Glutamatergic neuron (in vitro differentiated cells): ENCODE measurements at regions not wholly inside any gene's neighbourhood (a gene's known extent, or its start where the extent isn't known, plus 50 kb on each side); places are given as distances from the start of the nearest gene placed in this dataset.

Source experiments
- DNase-seq: peaks from one replicate; pipeline ENCODE4 v3.0.0; 2022
- H3K27ac Mint-ChIP-seq: one replicate; pipeline ENCODE4 v1.8.0; 2020; ENCODE audit warnings: mild to moderate bottlenecking, mixed read lengths, inconsistent platforms; ENCODE audit not compliant: unreplicated experiment
- H3K27me3 Mint-ChIP-seq: one replicate; pipeline ENCODE4 v1.8.0; 2020; ENCODE audit warnings: mild to moderate bottlenecking, moderate library complexity, mixed read lengths, inconsistent platforms; ENCODE audit not compliant: unreplicated experiment
- H3K36me3 Mint-ChIP-seq: one replicate; pipeline ENCODE4 v1.8.0; 2020; ENCODE audit warnings: mild to moderate bottlenecking, mixed read lengths, inconsistent platforms; ENCODE audit not compliant: unreplicated experiment
- H3K4me1 Mint-ChIP-seq: one replicate; pipeline ENCODE4 v1.8.0; 2020; ENCODE audit warnings: mild to moderate bottlenecking, low read depth, mixed read lengths, inconsistent platforms; ENCODE audit not compliant: unreplicated experiment
- H3K4me3 Mint-ChIP-seq: one replicate; pipeline ENCODE4 v1.8.0; 2020; ENCODE audit warnings: mild to moderate bottlenecking, mixed read lengths, inconsistent platforms; ENCODE audit not compliant: unreplicated experiment
- H3K9me3 Mint-ChIP-seq: one replicate; pipeline ENCODE4 v1.8.0; 2020; ENCODE audit warnings: mild to moderate bottlenecking, moderate library complexity, mixed read lengths, inconsistent platforms; ENCODE audit not compliant: unreplicated experiment
- CTCF ChIP-seq: fragments of 200-600 bp; sonication (generic); IDR thresholded peaks from one replicate; pipeline ENCODE4 v1.5.0; 2021; ENCODE audit not compliant: partially characterized antibody, unreplicated experiment

GRCh38 chr5:40037713-40038112, 612.9 kb upstream of the DAB2 start:
- no peak for DNase-seq
- H3K36me3 Mint-ChIP-seq = no peaks in the 10 kb centered on the region
- no peak for TF ChIP-seq CTCF

GRCh38 chr5:40034441-40034840, 609.7 kb upstream of the DAB2 start:
- H3K27me3 Mint-ChIP-seq = peaks cover 2% of the 10 kb centered on the region
- no peak overlapping the region for H3K27ac Mint-ChIP-seq
- no peak for TF ChIP-seq CTCF
- H3K36me3 Mint-ChIP-seq = no peaks in the 10 kb centered on the region
- no peaks in the 10 kb centered on the region for H3K4me1 Mint-ChIP-seq
- H3K4me3 Mint-ChIP-seq = no peak overlapping the region
- no peak for DNase-seq
- H3K9me3 Mint-ChIP-seq = no peaks in the 10 kb centered on the region

More at GRCh38 chr5:40037713-40038112, 612.9 kb upstream of the DAB2 start:
- Mint-ChIP-seq H3K9me3 (no peaks in the 10 kb centered on the region), H3K27me3 (no peaks in the 10 kb centered on the region), H3K4me3 (no peak overlapping the region), H3K27ac (no peak overlapping the region), H3K4me1 (no peaks in the 10 kb centered on the region)

- H3K4me3 Mint-ChIP-seq = no peak overlapping the region
Observed at GRCh38 chr5:40033411-40033810, 608.6 kb upstream of the DAB2 start.

GRCh38 chr5:40033009-40033408, 608.2 kb upstream of the DAB2 start:
- Mint-ChIP-seq H3K36me3 (no peaks in the 10 kb centered on the region), H3K4me3 (no peak overlapping the region), H3K27me3 (peaks cover 2% of the 10 kb centered on the region), H3K27ac (no peak overlapping the region), H3K4me1 (no peaks in the 10 kb centered on the region), H3K9me3 (no peaks in the 10 kb centered on the region)
- no peak for DNase-seq
- TF ChIP-seq CTCF = no peak

More at GRCh38 chr5:40033411-40033810, 608.6 kb upstream of the DAB2 start:
- no peak for DNase-seq
- peaks cover 2% of the 10 kb centered on the region for H3K27me3 Mint-ChIP-seq
- no peaks in the 10 kb centered on the region for H3K4me1 Mint-ChIP-seq
- H3K9me3 Mint-ChIP-seq = no peaks in the 10 kb centered on the region
- no peak overlapping the region for H3K27ac Mint-ChIP-seq
- TF ChIP-seq CTCF = no peak
- no peaks in the 10 kb centered on the region for H3K36me3 Mint-ChIP-seq

- peaks cover 4% of the 10 kb centered on the region for H3K27me3 Mint-ChIP-seq
- no peak for DNase-seq
- no peak overlapping the region for H3K27ac Mint-ChIP-seq
- no peaks in the 10 kb centered on the region for H3K9me3 Mint-ChIP-seq
- no peaks in the 10 kb centered on the region for H3K4me1 Mint-ChIP-seq
- no peak for TF ChIP-seq CTCF
- H3K4me3 Mint-ChIP-seq = no peak overlapping the region
- no peaks in the 10 kb centered on the region for H3K36me3 Mint-ChIP-seq
Observed at GRCh38 chr5:40030661-40031060, 605.9 kb upstream of the DAB2 start.
